ENCODE measurements at regions not wholly inside any gene's neighbourhood (a gene's known extent, or its start where the extent isn't known, plus 50 kb on each side); places are given as distances from the start of the nearest gene placed in this dataset.

- H3K9me3 Mint-ChIP-seq, result peaks cover 2 to 5% of the 10 kb centered on the region in 2 experiments; a peak in 4 of 5 replicates
- peak overlapping the region in 1 of 3 experiments; percentile 50; a peak in 2 of 7 replicates for H3K27ac Mint-ChIP-seq
- H3K4me2 ChIP-seq (ENCODE audit: insufficient read depth, insufficient read length, low read length), result no peak overlapping the region
Measured at GRCh38 chr18:28692337-28692736, 515.4 kb upstream of the CDH2 start.

More at GRCh38 chr18:28692337-28692736, 515.4 kb upstream of the CDH2 start:
- H3K23me2 ChIP-seq (ENCODE audit: insufficient read length, low read depth, low read length, poor library complexity, severe bottlenecking), result no peaks in the 10 kb centered on the region
- H3K27me3 ChIP-seq (ENCODE audit: insufficient read depth, low read length), result no peaks in the 10 kb centered on the region
- Mint-ChIP-seq H3K36me3 (ENCODE audit: insufficient read depth in 1 of 3, low read depth in 3 of 3) (peaks cover under 1 to 7% (median 5%) of the 10 kb centered on the region in 3 experiments), H3K27me3 (ENCODE audit: low read depth) (peaks cover 2% of the 10 kb centered on the region; the same call in 1 of the 2 replicates), H3K4me1 (peaks cover 24% of the 10 kb centered on the region in 2 experiments), H3K4me3 (no peak overlapping the region)
- no peak overlapping the region for H2BK120ac ChIP-seq (ENCODE audit: low read depth, low read length, poor library complexity, severe bottlenecking)
- no peaks in the 10 kb centered on the region for H3K79me2 ChIP-seq (ENCODE audit: insufficient read depth, low read length)
- H3K14ac ChIP-seq (ENCODE audit: insufficient read depth, low read length), result no peak overlapping the region
- H3K23ac ChIP-seq (ENCODE audit: insufficient read length, low read depth, low read length), result no peak overlapping the region
- no peak overlapping the region for H3T11ph ChIP-seq (ENCODE audit: low read length)
- DNase-seq, result no peak
- no peaks in the 10 kb centered on the region for H3K79me1 ChIP-seq (ENCODE audit: insufficient read depth, low read depth, low read length, poor library complexity, severe bottlenecking)
- no peak overlapping the region for H2AK5ac ChIP-seq (ENCODE audit: insufficient read length, low read length)
- TF ChIP-seq, protein P1, sequence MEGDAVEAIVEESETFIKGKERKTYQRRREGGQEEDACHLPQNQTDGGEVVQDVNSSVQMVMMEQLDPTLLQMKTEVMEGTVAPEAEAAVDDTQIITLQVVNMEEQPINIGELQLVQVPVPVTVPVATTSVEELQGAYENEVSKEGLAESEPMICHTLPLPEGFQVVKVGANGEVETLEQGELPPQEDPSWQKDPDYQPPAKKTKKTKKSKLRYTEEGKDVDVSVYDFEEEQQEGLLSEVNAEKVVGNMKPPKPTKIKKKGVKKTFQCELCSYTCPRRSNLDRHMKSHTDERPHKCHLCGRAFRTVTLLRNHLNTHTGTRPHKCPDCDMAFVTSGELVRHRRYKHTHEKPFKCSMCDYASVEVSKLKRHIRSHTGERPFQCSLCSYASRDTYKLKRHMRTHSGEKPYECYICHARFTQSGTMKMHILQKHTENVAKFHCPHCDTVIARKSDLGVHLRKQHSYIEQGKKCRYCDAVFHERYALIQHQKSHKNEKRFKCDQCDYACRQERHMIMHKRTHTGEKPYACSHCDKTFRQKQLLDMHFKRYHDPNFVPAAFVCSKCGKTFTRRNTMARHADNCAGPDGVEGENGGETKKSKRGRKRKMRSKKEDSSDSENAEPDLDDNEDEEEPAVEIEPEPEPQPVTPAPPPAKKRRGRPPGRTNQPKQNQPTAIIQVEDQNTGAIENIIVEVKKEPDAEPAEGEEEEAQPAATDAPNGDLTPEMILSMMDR (conservative IDR thresholded peaks at IDR 0.05), result no peak
- no CpG with 5 or more reads among the region's 1 CpG for WGBS (ENCODE audit: extremely low coverage, insufficient read length, low lambda C conversion rate)
- no peak overlapping the region for H3K18ac ChIP-seq (ENCODE audit: insufficient read length, low read depth, low read length)
- no peak overlapping the region for H2BK12ac ChIP-seq (ENCODE audit: insufficient read length, low read depth, low read length)
- H4K5ac ChIP-seq (ENCODE audit: insufficient read length, low read depth, low read length), result no peak overlapping the region
- no peak overlapping the region for H3K9ac ChIP-seq (ENCODE audit: extremely low read depth, insufficient read length, low read length)
- no peak overlapping the region for H3K4ac ChIP-seq (ENCODE audit: low read depth, low read length)
- H3K9me3 ChIP-seq (ENCODE audit: control insufficient read depth, low read depth, low read length), result no peaks in the 10 kb centered on the region
- H2BK20ac ChIP-seq (ENCODE audit: low read depth, low read length, poor library complexity, severe bottlenecking), result no peak overlapping the region
- H3K56ac ChIP-seq (ENCODE audit: insufficient read length, low read depth, low read length), result no peak overlapping the region
- H2BK5ac ChIP-seq (ENCODE audit: insufficient read length, low read length), result no peak overlapping the region
- no peak overlapping the region for H2AFZ ChIP-seq (ENCODE audit: low read length)
- no peak overlapping the region for H3K27ac ChIP-seq (ENCODE audit: insufficient read length, low read depth, low read length)
- H4K20me1 ChIP-seq (ENCODE audit: control insufficient read depth, insufficient read depth, insufficient read length), result no peaks in the 10 kb centered on the region
- no peak overlapping the region for H4K8ac ChIP-seq (replicated peaks; ENCODE audit: insufficient read length, low read depth, low read length)
- no peak overlapping the region for H4K91ac ChIP-seq (ENCODE audit: insufficient read length, low read depth, low read length)
- no peak overlapping the region for H2BK15ac ChIP-seq (ENCODE audit: low read depth, low read length)
- H3K4me1 ChIP-seq (ENCODE audit: insufficient read depth, low read length), result peaks cover 7% of the 10 kb centered on the region
